ENCODE measurements at regions not wholly inside any gene's neighbourhood (a gene's known extent, or its start where the extent isn't known, plus 50 kb on each side); places are given as distances from the start of the nearest gene placed in this dataset.

DNA sequence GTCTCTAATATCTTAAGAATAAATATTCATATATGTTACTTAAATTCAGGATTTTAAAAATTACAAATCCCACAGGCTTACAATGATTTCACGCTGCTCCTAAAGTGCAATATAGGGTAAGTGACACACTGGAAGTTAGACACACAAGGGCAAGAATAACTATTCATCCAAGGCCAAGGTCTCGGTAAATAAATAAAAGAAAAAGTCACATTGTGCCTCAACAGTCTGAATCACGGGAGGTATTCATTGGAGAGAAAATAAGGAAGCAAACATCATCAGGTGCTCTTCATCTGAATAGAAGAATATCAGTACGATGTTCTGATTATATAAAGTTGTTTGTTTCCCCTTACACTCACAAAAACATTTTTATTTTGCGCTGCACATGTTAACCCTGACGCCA lies 820.2 kb downstream of the TRIB2 start:
- H3K4me3 ChIP-seq (replicated peaks; ENCODE audit: insufficient read depth, low read length): no peak overlapping the region
- H3K27me3 ChIP-seq (ENCODE audit: insufficient read depth, poor library complexity, severe bottlenecking): no peaks in the 10 kb centered on the region
- DNase-seq (ENCODE audit: low read depth in 1 of 2, low spot score in 1 of 2): no peak
- no peak overlapping the region for H3K27ac ChIP-seq (replicated peaks)
- TF ChIP-seq, protein P1, sequence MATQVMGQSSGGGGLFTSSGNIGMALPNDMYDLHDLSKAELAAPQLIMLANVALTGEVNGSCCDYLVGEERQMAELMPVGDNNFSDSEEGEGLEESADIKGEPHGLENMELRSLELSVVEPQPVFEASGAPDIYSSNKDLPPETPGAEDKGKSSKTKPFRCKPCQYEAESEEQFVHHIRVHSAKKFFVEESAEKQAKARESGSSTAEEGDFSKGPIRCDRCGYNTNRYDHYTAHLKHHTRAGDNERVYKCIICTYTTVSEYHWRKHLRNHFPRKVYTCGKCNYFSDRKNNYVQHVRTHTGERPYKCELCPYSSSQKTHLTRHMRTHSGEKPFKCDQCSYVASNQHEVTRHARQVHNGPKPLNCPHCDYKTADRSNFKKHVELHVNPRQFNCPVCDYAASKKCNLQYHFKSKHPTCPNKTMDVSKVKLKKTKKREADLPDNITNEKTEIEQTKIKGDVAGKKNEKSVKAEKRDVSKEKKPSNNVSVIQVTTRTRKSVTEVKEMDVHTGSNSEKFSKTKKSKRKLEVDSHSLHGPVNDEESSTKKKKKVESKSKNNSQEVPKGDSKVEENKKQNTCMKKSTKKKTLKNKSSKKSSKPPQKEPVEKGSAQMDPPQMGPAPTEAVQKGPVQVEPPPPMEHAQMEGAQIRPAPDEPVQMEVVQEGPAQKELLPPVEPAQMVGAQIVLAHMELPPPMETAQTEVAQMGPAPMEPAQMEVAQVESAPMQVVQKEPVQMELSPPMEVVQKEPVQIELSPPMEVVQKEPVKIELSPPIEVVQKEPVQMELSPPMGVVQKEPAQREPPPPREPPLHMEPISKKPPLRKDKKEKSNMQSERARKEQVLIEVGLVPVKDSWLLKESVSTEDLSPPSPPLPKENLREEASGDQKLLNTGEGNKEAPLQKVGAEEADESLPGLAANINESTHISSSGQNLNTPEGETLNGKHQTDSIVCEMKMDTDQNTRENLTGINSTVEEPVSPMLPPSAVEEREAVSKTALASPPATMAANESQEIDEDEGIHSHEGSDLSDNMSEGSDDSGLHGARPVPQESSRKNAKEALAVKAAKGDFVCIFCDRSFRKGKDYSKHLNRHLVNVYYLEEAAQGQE (IDR thresholded peaks at IDR 0.05; ENCODE audit: insufficient replicate concordance, low read depth): no peak

DNA sequence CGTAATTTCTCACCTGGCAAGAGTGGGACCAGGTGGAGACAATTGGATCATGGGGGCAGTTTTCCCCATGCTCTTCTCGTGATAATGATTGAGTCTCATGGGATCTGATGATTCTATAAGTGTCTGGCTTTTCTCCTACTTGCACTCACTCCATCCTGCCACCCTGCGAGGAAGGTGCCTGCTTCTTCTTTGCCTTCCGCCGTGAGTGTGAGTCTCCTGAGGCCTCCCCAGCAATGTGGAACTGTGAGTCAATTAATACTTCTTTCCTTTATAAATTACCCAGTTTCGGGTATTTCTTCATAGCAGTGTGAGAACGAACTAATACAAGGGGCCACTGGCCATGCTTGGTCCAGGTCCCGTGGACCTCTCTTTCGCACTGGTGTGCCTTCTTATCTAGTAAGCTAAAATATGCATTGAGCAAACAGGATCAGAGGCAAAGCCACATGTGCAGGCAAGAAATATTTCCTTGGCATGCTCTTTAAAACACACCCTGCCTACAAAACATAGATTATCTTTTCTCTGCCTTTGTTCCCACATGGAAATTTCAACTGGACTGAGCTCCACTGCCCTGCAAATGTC lies 821.1 kb downstream of the TRIB2 start:
- no peaks in the 10 kb centered on the region for H3K27me3 ChIP-seq (ENCODE audit: insufficient read depth, poor library complexity, severe bottlenecking)
- no peak for DNase-seq (ENCODE audit: low read depth in 1 of 2, low spot score in 1 of 2)
- no peak overlapping the region for H3K27ac ChIP-seq (replicated peaks)
- TF ChIP-seq GABPA (IDR thresholded peaks at IDR 0.05; ENCODE audit: low read depth): no peak
- no peak for TF ChIP-seq SPI1 (IDR thresholded peaks at IDR 0.05; ENCODE audit: borderline replicate concordance, low read depth)
- TF ChIP-seq, protein P2, sequence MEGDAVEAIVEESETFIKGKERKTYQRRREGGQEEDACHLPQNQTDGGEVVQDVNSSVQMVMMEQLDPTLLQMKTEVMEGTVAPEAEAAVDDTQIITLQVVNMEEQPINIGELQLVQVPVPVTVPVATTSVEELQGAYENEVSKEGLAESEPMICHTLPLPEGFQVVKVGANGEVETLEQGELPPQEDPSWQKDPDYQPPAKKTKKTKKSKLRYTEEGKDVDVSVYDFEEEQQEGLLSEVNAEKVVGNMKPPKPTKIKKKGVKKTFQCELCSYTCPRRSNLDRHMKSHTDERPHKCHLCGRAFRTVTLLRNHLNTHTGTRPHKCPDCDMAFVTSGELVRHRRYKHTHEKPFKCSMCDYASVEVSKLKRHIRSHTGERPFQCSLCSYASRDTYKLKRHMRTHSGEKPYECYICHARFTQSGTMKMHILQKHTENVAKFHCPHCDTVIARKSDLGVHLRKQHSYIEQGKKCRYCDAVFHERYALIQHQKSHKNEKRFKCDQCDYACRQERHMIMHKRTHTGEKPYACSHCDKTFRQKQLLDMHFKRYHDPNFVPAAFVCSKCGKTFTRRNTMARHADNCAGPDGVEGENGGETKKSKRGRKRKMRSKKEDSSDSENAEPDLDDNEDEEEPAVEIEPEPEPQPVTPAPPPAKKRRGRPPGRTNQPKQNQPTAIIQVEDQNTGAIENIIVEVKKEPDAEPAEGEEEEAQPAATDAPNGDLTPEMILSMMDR (IDR thresholded peaks at IDR 0.05; ENCODE audit: insufficient read depth, low read length): no peak
- TF ChIP-seq POLR2AphosphoS5 (IDR thresholded peaks at IDR 0.05; ENCODE audit: low read depth): no peak
- TF ChIP-seq, protein P1 (IDR thresholded peaks at IDR 0.05; ENCODE audit: insufficient replicate concordance, low read depth): no peak
- no peak overlapping the region for H3K4me3 ChIP-seq (replicated peaks; ENCODE audit: insufficient read depth, low read length)

DNA sequence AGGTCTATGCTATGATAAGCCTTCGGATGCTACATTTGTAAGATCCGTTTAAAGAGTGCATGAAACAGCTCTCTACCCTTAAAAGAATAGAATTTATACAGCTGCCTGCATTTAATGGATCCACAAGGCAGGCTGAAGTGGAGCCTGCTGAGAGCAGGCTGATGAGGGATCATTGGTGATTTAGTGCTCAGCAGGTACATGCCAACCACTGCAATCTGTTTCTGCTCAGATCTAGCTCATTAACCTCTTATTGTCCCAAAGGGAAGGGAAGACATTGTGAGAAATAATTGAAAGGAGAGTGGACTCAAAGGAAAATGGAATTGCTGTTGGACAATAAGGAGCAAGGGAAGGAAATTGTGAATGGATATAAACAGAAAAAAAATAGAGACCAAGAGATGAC lies 822.6 kb downstream of the TRIB2 start:
- no peak for DNase-seq (ENCODE audit: low read depth in 1 of 2, low spot score in 1 of 2)
- Histone ChIP-seq H3K4me3 (replicated peaks; ENCODE audit: insufficient read depth, low read length) (no peak overlapping the region), H3K27me3 (ENCODE audit: insufficient read depth, poor library complexity, severe bottlenecking) (no peaks in the 10 kb centered on the region), H3K27ac (replicated peaks) (no peak overlapping the region)
- TF ChIP-seq POLR2AphosphoS5 (IDR thresholded peaks at IDR 0.05; ENCODE audit: low read depth) (no peak), GABPA (IDR thresholded peaks at IDR 0.05; ENCODE audit: low read depth) (no peak), SPI1 (IDR thresholded peaks at IDR 0.05; ENCODE audit: borderline replicate concordance, low read depth) (no peak)
- TF ChIP-seq, protein P1 (IDR thresholded peaks at IDR 0.05; ENCODE audit: insufficient replicate concordance, low read depth): no peak
- TF ChIP-seq, protein P2 (IDR thresholded peaks at IDR 0.05; ENCODE audit: insufficient read depth, low read length): no peak
